GM11168 (cell line): ENCODE measurements at regions not wholly inside any gene's neighbourhood (a gene's known extent, or its start where the extent isn't known, plus 50 kb on each side); places are given as distances from the start of the nearest gene placed in this dataset.

Source experiments
- in situ Hi-C: fragments of 300-500 bp; cut with MboI; formaldehyde crosslinking; loops from one replicate; pipeline ENCODE4 v1.12.0; 2022; ENCODE audit warnings: low sequenced_read_pairs; ENCODE audit not compliant: unreplicated experiment

DNA sequence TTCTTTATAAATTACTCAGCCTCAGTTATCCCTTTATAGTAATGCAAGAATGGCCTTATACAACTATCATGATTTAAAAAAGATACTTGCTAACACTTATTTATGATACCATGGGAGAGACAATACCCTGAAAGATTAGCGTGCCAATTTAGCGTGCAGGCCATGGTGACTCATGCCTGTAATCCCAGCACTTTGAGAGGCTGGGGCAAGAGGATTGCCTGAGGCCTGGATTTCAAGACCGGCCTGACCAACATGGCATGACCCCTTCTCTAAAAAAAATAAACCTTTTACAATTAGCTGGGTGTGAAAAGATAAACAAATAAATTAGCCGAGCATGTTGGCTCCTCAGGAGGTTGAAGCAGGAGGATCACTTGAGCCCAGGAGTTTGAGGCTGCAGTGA is 493.4 kb upstream of the FSIP2 start:
- in situ Hi-C loops: no loop called here

DNA sequence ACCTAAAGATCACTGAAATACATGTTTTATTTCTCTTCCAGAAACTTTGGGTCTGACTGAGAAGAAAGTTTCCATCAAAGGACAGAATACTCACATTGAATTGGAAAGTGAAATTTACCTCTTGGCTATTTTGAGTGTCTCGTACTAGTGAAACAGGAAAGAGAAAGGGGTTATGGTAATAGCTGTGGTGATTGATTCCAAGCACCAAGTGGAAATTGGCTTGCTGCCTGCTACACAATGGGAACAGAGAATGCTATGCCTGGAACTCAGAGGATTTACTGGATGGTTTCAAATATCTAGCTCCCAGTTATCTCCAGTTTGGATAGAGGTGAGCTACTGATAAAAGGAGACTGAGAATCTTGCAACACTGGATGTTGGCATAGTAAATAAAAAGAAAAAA is 492.8 kb upstream of the FSIP2 start:
- in situ Hi-C loops: no loop called here

DNA sequence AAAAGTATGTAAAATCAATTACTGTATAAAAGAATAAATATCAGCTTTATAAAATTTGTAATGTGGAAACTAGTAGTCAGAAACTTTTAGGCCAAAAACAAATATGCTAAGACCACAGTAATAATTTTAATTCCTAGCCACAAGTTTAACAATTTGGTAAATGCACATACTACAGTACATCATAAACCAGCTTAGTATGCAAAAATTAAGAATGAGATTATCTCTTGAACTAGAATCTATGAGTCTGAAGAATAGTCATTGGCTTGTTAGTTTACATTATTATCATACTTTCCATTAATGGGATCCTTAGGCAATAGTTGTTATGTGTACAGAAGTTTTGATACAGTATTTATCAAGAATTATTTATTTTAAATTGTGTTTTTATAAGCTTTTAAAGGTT is 491.9 kb upstream of the FSIP2 start:
- in situ Hi-C loops: no loop called here

DNA sequence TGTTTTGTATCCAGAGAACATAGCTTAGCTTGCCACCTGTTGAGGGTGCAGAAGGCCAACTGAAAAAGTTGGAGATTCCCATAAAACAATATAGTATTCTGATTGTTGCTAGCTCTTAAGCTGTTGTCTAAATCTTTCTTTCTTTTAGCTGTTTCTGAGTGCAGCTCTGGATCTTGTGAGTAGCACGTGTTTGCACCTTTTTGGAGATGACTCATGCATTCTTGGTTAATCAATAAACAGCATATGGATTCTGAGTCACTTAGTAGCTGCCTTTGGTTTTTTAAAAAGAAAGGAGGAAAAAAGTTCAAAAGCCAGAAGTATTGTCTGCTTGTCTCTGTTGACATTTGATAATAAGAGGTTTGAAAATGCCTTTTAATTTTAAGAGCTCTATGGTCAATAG is 483.0 kb upstream of the FSIP2 start:
- in situ Hi-C loops: no loop called here

DNA sequence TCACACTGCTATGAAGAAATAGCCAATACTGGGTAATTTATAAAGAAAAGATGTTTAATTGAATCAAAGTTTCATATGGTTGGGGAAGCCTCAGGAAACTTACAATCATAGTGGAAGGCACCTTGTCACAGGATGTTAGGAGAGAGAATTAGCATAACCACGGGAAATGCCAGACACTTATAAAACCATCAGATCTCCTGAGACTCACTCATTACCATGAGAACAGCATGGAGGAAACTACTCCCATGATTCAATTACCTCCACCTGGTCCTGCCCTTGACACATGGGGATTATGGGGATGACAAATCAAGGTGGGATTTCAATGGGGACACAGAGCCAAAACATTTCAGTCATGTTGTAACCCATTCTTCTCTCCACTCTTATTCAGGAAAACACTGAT is 472.9 kb upstream of the FSIP2 start:
- in situ Hi-C loops: no loop called here

DNA sequence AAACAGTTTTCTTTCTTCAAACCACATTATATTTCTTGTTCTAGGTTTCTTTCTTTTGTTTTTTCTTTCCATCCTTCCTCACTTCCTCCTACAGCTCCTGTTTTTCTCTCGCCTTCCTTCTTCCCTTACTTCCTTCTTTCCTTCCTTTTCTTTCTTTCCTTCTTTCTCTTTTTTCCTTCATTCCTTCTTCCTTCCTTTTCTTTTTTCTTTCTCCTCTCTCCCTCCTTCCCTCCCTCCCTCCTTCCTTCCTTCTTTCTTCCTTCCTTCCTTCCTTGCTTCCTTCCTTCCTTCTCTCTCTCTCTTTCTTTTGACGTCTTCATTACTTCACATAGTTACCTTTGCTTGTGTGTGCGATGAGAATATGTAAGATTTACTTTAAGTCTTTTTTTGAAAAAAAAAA is 470.0 kb upstream of the FSIP2 start:
- in situ Hi-C loops: no loop called here

DNA sequence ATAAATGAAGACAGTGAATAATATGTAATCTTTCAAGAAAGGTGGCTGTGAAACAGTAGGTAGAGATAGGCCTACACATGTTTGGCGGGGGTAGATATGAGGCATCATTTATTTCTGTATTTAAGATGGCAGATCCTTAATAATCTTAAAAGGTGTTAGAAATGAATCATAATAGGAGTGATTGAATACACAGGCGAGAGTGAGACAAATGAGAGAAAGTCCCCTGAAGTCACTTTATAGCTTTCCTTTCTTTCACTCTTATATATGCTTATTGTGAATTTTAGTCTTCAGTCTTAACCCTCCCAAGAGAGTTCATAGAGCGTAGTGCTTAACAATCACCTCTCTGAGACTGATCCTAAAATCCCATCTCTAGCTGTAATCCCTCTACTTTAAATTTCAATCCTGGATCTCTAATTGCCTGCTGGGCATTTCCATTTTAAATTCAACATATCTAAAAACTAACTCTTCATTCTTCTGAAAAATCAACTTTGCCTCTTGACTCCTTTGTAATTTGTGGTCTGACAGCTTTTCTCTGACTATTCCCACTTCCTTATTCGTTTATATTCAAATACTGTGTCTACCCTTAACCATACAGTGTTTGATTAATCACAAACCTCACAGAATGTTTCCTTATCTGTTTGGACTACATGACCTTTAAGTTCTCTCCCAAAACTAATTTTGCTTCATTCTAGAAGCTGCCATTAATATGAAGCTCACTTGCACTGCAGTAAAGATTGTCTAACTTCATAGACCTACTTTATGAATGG is 463.7 kb upstream of the FSIP2 start:
- in situ Hi-C loops: loop anchor here (25.0 kb wide), 1 partner anchor 1187 kb away; no protein-coding TSS in a partner anchor

DNA sequence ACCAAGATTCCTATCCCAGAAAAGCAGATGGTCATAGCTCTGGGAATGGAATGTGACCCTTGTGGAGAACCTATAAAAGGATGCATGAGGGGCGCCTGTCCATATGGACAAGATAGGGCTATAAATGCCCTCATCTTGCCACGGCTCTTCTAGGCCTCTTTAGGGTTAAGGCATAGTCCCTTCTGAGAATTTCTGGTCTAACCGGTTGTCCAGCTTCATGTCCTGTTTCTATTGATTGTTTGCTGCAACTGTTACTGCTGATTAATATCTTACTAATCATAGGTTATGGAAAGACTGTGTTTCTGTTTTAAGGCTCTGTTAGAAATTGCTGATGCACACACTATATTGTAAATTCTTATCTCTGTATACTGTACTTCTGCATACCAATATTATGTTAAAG is 462.6 kb upstream of the FSIP2 start:
- in situ Hi-C loops: loop anchor here (25.0 kb wide), 1 partner anchor 1186 kb away; no protein-coding TSS in a partner anchor

DNA sequence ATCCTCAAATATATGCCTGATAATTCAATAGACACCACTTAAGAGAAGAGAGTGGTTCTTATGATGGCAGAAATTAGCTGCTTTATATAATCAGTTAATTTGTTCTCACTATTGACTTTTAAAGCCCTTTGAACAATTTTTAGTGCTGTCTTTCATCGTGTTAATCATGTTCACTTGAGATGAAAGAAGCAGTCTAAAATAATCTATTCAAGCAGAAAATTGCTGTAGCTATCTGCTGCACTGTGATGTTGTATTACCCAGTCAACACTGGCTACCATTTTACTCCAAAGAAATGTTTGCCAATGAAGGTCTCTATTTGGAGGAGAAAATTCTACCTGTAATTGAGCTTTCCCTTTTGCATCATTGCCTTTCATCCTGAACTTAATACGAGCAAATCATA is 459.8 kb upstream of the FSIP2 start:
- in situ Hi-C loops: loop anchor here (25.0 kb wide), 1 partner anchor 1184 kb away; no protein-coding TSS in a partner anchor

DNA sequence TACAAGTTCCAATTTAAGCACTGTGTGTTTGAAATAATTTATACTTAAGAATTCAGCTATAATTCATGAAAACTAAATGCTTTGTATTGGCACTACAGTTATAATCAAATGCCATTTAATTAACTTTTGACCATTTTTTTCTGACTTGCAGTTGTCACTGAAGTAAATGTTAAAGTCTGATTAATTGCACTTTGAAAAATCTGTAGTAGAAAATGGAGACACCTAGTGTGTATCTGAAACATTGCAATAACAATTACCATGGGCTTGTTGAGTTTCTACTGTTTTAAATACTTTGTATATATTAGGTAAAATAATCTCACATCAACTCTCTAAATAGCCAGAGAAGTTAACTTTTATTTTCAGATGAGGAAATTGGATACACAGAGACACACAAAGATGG is 458.6 kb upstream of the FSIP2 start:
- in situ Hi-C loops: loop anchor here (25.0 kb wide), 1 partner anchor 1182 kb away; no protein-coding TSS in a partner anchor

DNA sequence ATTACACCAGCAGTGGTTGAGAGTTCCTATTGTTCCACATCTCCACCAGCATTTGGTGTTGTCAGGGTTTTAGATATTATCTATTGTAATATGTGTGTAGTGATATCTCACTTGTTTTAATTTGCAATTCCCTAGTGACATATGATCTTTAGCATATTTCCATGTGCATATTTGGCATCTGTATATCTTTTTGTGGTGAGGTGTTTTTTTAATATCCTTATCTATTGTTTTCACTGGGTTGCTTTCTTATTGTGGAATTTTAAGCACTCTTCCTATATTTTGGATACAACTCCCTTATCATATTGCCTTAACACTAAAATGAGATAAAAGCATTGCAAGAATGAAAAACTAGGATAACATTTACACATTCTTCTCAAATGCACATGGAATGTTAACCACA is 453.9 kb upstream of the FSIP2 start:
- in situ Hi-C loops: loop anchor here (25.0 kb wide), 1 partner anchor 1178 kb away; no protein-coding TSS in a partner anchor

DNA sequence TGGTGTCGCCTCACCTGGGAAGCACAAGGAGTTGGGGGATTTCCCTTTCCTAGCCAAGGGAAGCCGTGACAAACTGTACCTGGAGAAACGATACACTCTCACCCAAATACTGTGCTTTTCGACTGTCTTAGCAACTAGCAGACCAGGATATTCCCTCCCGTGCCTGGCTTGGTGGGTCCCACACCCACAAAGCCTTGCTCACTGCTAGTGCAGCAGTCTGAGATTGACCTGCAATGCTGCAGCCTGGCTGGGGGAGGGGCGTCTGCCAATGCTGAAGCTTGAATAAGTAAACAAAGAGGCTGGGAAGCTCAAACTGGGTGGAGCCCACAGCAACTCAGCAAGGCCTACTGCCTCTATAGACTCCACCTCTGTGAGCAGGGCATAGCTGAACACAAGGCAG is 448.6 kb upstream of the FSIP2 start:
- in situ Hi-C loops: loop anchor here (25.0 kb wide), 1 partner anchor 1172 kb away; no protein-coding TSS in a partner anchor

DNA sequence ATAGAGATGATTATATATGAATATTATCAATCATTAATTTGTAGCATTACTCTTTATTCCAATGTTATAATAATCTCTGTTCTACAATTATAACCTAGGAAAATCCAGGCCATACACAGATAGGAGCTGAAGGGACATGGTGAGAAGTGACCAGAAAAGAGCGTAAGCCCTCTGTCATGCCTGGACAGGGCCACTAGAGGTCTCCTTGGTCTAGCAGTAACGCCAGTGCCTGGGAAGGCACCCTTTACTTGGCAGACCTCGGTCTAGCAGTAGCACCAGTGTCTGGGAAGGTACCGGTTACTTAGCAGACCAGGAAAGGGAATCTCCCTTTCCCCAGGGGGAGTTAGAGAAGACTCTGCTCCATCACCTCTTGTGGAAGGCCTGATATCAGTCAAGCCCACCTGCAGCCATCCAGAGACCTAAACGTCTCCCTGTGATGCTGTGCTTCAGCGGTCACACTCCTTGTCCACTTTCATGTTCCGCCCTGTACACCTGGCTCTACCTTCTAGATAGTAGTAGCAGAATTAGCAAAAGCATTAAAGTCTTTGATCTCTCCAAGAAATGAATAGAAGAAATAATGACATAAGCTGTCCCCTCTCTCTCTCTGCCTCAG is 447.5 kb upstream of the FSIP2 start:
- in situ Hi-C loops: loop anchor here (25.0 kb wide), 1 partner anchor 1171 kb away; no protein-coding TSS in a partner anchor

DNA sequence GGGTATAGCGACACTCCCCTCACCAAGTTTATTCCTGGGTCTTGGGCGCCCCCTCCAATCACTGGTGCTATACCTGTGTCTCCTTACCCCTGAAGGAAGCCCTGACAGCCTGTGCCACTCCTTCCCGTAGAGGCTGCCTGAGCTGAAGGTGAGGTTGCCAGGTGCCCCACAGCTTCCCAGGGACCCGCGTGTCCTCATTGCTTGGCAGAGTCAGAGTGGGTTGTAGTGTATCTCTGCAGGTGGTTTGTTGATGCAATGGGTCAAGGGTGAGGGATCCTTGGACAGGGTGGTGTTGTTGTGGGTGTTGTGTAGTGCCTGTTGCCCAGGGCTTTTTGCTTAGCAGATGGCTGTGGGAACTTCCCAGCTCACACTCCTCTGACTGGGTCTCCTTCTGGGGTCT is 438.7 kb upstream of the FSIP2 start:
- in situ Hi-C loops: loop anchor here (25.0 kb wide), 1 partner anchor 1162 kb away; no protein-coding TSS in a partner anchor

DNA sequence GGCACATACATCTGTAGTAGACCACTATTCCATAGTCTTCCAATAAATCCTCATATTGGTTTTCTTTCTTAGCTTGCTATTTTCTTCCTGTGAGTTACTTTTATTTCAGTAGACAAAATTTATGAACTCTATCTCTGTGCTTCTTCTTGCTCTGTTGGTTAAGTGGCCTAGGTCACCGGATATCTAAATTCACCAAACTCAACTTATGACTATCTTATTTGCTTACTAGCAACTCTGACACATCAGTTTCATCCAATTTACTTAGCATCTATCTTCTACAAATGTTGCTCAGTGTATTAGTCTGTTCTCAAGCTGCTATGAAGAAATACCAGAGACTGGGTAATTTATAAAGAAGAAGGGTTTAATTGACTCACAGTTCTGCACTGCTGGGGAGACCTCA is 432.5 kb upstream of the FSIP2 start:
- in situ Hi-C loops: no loop called here

DNA sequence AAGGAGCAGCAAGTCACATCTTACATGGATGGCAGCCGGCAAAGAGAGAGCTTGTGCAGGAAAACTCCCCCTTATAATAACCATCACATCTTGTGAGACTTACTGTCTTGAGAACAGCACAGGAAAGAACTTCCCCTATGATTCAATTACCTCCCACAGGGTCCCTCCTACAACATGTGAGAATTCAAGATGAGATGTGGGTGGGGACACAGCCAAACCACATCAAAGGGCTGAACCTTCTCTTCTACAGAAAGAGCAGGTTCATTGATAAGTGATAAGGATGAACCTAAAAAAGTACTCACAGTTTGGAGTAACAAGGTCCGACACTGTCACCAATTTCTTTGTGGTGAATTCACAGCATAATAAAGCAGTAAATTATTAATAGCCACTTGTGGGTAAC is 422.2 kb upstream of the FSIP2 start:
- in situ Hi-C loops: no loop called here

DNA sequence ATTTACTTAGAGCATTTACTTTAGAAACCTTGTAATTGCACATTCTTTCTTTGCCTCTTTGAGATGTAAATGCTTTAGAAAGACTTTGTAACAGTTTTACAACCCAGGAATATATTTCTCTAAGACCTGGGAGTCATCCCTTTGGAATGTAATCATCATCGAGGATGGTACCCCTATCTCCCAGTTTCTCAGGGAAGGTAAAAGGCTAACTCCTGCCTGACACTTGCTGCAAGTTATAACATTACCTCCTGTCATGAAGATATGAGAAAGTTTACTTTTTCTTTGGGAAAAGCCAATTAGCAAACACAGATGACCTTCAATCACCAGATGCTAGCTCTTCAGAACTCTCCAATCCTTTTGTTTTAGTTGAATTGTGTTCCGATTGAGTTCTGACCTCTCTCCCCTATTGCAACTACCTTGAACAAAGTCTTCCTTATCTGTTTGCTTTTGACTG is 420.3 kb upstream of the FSIP2 start:
- in situ Hi-C loops: no loop called here

DNA sequence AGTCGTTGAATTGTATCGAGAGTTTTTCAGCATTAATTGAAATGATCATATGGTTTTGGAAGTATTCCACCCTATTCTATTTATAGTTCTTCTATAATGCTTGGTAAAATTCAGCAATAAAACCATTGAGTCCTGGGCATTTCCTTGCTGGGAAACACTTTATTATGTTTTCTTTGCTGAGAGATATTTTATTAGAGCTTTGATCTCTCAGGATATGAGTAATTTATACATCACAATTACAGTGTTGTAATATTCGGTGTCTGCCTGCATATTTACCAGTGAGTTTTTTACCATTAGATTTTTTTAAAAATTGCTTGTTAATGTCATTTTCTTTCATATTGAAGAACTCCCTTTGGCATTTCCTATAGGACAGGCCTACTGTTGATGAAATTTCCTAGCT is 402.7 kb upstream of the FSIP2 start:
- in situ Hi-C loops: no loop called here

DNA sequence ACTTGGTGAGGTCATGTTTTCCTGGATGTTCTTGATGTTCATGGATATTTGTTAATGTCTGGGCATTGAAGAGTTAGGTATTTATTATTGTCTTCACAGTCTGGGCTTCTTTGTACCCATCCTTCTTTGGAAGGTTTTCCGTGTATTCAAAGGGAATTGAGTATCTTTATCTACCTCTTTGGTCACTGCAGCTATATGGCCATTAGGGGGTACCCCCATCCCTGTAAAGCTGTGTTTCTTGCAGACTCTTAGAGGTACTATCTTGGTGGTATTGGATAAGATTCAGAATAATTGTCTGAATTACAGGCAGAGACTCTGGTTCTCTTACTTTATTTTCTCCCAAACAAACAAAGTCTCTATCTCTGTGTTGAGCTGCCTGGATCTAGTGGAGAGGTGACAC is 401.6 kb upstream of the FSIP2 start:
- in situ Hi-C loops: no loop called here

DNA sequence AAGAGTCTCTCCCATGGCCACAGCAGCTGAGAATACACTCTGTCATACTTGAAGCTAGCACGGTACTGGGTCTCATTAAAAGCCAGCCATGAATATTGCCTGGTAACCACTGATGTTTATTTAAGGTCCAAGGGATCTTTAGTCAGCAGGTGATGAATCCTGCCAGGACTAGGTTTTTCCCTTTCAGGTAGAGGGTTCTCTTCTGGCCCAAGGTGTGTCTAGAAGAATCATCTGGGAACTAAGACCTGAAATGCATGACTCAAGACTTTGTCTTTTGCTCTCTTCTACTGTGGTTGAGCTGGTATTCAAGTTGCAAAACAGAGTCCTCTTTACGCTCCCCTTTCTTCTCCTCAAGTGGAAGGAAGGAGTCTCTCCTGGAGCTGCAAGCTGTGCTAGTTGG is 400.5 kb upstream of the FSIP2 start:
- in situ Hi-C loops: no loop called here

DNA sequence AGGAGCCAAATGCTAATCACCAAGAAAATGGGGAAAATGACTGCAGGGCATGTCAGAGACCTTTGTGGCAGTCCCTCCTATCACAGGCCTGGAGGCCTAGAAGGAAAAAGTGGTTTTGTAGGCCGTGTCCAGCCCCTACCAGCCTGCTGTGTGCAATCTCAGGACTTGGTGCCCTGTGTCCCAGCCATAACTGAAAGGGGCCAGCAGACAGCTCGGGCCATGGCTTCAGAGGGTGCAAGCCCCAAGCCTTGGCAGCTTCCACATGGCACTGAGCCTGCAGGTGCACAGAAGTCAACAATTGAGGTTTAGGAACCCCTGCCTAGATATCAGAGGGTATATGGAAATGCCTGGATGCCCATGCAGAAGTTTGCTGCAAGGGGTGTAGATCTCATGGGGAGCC is 391.2 kb upstream of the FSIP2 start:
- in situ Hi-C loops: no loop called here

DNA sequence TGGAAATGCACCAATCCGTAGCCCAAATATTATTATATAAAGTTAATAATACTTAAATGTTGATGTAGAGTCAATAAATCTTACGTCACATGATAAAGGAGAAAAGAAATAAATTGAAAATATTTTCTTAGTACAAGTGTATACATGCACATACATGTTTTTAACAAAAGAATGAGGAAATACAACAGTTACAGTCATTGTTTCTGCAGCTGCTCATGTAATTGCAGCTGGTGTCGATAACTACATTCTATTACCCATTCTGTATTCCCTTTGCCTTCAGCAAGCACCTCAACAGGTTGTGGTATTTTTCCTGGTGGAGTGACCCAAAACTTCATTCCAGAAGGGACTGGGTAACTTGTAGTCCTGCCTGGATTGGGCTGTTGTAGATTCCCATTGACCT is 377.8 kb upstream of the FSIP2 start:
- in situ Hi-C loops: no loop called here
